ENCODE measurements at regions not wholly inside any gene's neighbourhood (a gene's known extent, or its start where the extent isn't known, plus 50 kb on each side); places are given as distances from the start of the nearest gene placed in this dataset.
A peak's percentile ranks its signal among the peaks of the same experiment; 100 is the strongest.

DNA sequence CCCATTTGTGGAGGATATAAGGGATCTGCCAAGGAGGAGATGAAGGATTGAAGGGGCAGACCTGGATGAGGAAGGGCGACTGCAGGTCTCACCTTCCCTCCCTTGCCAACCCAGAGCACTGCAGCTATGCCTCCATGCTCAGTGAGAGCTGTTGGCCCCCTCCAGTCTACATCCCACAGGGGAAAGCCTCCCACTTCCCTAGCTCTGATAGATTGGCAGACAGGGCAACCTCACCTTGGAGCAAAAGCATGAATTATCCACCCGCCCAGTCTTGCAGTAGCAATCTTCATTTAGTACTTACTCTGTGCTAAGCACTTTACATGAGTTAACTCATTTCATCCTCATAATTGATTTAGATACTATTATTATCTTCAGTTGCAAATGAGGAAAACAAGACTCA, 70.4 kb upstream of the SMNDC1 start:
- DNase-seq = no peak

DNA sequence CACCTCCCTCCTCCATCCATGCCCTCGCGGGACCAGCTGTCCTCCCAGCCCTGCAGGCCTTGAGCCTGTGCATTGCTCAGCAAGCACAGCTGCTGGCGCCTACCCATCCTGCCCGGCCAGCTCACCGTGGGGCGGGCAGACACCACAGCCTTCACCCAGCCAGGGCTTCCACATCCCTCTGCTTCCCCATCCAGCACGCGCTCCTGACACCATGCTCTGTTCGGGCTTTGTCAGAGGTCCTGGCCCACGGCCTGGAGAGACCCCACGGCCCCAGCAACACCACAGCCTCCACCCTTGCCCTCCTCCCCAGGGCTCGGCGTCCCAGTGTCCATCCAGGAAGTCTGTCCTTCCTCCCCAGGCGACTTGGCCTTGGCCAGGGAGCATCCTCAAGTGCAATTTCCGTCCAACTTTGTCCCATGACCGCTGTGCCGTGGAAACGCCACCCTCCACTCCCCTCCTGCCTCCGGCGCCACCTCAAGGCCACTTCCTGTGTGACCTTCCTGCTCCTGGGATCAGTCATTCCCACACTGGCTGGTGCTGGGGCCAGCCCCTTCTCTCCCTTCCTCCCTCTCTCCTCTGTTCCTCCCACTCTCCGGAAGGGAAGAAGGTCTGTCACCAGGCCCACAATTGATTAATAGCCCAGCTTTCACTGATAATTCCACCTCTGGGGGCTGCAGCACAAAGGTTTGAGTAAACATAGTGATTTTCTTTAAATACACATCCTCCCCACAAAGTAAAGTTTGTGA, 71.5 kb upstream of the SMNDC1 start:
- no peak for DNase-seq

DNA sequence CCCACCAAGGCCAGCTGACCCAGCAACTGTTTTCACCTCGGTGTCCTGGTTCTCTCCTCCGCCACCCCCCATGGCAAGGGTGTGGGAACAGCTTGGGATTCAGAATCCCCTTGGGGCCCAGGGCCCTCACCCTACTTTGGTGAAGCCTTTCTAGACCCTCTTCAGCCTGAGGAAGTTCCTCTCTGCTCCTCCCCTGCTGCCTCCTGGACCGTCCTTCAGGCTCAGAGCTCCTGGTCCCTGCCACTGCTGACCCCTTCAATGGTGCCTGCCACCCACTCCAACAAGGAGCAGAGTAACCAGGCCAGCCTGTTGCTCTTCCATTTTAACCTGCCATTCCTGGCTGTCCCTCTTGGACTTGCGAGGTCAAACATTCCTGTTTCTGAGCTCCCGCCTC, 72.0 kb upstream of the SMNDC1 start:
- DNase-seq = no peak

GRCh38 chr10:110378006-110378405, 73.3 kb upstream of the SMNDC1 start:
- DNase-seq = no peak

DNA sequence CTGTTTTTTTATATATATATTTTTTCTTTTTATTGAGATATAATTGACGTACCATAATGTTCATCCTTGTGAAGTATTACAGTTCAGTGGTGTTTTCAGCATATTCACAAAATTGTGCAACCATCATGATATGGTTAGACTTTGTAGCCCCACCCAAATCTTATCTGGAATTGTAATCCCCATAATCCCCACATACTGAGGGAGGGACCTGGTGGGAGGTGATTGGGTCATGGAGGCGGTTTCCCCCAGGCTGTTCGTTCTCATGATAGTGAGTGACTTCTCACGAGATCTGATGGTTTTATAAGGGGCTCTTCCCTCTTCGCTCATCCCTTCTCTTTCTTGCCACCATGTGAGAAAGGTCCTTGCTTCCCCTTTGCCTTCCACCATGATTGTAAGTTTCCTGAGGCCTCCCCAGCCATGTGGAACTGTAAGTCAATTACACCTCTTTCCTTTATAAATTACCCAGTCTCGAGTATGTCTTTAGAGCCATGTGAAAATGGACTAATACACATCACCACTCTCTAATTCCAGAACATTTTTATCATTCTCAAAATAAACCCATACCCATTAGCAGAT, 73.9 kb upstream of the SMNDC1 start:
- DNase-seq = no peak

DNA sequence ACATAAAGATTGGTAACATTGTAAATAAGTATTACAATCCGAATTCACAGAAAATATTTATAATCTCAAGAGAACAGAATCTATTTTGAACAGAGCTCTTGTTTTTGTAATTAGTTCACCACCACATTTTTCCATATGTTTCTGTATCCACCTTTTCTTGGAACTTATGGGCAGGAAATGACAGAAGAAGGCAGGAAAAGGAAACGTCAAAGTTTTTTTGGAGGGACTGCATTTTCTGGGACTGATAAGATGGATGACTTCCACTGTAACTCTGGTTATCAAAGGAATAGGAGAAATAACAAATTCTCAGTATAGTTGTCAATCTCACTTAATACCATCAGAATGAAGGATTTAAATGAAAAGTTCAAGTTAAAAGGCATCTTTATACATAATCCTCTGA, 75.1 kb upstream of the SMNDC1 start:
- no peak for DNase-seq

DNA sequence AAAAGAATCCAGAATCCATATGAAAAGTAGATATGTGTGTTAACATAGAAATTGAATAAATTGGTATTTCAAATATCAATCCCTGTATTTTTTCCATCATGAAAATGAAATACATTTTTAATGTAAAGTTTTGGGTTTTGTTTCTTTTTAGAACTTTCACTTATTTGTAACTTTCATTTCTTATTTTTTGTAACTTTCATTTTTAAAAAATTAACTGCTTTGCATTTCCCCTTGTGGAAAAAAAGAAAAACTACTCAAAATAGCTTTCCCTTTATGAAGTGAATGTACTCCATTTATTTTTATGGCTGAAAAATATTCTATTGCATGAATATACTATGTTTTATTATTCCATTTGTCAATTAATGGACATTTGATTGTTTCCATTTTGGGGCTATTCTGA, 75.6 kb upstream of the SMNDC1 start:
- DNase-seq = no peak

DNA sequence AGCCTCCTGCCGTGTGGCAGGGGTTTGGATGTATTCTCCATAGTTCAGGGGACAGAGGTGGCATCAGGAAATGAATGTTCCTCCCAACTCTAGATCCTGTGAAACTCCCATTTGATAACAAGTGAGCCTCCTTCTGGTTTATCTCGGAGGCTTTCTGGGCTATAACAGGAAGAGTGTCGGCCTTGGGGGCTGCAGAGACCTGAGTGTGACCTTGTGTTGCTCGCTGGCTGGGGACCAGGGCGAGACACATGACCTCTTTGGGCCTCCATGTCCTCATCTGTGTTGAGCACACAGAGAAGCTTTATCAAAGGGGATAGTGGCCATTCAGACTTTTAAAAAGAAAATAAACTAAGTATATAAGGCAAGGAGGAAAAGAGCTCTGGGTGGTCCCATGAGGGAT, 78.0 kb upstream of the SMNDC1 start:
- DNase-seq = no peak

GRCh38 chr10:110387617-110387982, 82.9 kb upstream of the SMNDC1 start:
- no peak for DNase-seq

GRCh38 chr10:110387983-110388686, 83.4 kb upstream of the SMNDC1 start:
- no peak for DNase-seq

- no peak for DNase-seq
These were observed 84.0 kb upstream of the SMNDC1 start for GRCh38 chr10:110388687-110389052.

DNA sequence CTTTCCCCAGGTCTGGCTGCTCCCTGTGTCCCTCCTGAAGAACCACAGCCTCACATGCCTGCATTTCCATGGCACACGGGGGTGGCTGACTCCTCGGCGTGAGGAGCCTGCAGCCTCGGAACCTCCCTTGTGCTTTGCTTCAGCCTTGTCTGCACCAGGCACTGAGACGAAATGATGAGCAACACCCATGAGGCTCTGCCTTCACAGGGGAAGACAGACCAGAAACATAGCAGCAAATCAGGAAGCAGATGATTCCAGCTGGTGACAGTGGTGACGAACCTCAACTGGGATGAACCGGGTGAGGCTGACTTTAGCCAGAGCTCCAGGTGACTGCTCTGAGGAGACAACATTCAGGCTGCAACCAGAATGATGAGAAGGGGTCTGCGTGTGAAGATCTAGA, 84.5 kb upstream of the SMNDC1 start:
- no peak for DNase-seq

DNA sequence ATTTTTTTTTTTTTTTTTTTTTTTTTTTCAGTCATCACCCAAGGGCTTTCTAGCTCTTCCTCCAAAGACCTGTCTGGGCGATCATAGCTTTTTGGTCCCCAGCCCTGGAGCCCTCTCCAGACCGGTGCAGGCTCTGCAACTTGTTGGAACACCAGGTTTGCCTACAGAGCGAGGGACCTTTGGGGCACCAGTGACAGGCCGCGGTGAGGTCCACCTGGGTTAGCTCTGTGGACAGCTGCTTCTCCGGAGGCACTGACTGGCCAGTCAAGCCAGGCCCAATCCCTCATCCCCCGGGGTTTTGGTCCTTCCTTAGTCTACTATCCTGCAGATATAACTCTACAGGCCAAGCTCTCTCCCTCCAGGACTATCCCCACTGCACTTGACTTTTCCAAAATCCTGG, 86.8 kb upstream of the SMNDC1 start:
- no peak for DNase-seq

DNA sequence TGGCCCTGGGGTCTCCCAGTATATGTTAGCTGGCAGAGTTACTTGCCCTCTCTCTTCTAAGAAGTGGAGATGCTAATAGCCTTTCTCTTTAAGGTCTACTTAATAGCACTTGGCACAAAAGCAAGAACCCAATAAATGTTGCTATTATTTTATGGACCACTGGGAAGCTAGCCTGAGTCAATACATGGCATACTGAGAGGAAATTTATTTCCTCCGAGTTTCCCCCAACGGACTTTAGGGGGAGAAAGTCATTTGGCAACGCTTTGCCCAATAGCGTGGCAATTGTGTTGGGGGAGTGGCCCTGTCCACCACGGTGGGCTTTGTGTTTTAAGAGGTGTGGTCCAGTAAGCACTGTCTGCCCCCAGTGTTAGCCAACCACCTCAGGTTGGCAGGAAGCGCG, 87.4 kb upstream of the SMNDC1 start:
- DNase-seq = no peak

- no peak for DNase-seq
These were observed 88.4 kb upstream of the SMNDC1 start for GRCh38 chr10:110392868-110393740.

DNA sequence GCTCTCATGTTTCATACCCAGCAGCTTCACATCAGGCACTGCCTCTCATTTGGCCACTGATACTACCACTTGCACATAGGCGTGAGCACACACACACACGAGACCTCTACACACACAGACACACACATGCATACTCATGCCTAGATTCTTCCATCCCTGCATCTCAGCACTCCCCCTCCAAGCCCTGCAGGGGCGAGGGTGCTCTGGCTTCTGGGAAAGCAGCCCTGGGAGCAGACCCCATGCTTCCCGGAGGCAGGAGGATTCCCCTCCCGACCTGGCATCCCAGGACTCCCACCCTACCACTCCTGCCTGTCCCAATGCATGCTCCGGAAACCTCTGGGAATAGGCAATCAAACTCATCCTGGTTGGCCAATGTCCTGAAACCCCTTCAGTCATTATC, 89.1 kb upstream of the SMNDC1 start:
- no peak for DNase-seq

GRCh38 chr10:110394296-110394695, 89.6 kb upstream of the SMNDC1 start:
- no peak for DNase-seq

- DNase-seq = no peak
These were observed 90.2 kb upstream of the SMNDC1 start for GRCh38 chr10:110394898-110395297.

GRCh38 chr10:110395350-110396283, 90.9 kb upstream of the SMNDC1 start:
- peak; percentile 97 for DNase-seq

GRCh38 chr10:110396284-110396651, 91.5 kb upstream of the SMNDC1 start:
- no peak for DNase-seq

GRCh38 chr10:110397856-110398255, 93.1 kb upstream of the SMNDC1 start:
- DNase-seq = no peak

DNA sequence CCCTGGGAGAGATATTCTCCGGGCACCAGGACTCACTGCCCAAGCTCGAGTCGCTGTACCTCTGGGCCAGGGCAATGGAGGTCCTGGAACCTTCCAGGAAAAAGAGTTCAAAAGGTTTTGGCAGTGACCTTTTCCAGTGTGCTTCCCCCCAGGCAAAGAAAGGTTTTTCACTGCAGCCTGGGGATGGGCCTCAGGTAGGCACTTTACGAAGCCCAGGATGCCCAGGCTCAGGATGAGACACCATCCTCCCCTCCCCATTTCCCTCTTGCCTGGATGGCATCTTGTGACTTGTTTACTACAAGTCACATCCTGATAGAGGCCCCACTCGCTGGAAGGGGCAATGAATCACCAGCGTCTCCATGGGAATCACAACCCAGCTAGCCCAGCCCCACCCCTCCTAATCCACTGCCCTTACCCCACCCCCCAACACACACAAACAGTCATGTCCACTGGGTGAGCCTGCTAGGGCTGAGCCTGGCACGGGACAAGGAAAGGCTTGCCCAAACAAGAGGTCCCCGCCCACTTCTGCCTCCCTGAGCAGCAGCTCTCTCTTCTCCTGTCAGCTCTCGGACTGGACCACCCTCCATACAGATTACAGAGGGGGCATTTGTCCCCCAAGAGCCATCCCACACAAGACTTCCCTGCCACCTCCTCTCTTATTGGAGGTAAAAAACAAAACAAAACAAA, 93.8 kb upstream of the SMNDC1 start:
- DNase-seq = peak; percentile 84
